PC-3 (cell line): ENCODE measurements at regions not wholly inside any gene's neighbourhood (a gene's known extent, or its start where the extent isn't known, plus 50 kb on each side); places are given as distances from the start of the nearest gene placed in this dataset.

Source experiments
- CTCF ChIP-seq: fragments of 300-600 bp; sonication (generic); conservative IDR thresholded peaks from 2 replicates; pipeline ENCODE4 v1.5.1; 2017; ENCODE audit warnings: antibody characterized with exemption, low read depth, mild to moderate bottlenecking, low read length
- EZH2 ChIP-seq: fragments of 300-600 bp; sonication (generic); IDR thresholded peaks from one replicate; pipeline ENCODE4 v1.6.1; 2017; ENCODE audit warnings: antibody characterized with exemption, mild to moderate bottlenecking, low read length; ENCODE audit not compliant: unreplicated experiment
- EZH2phosphoT487 ChIP-seq: fragments of 300-600 bp; sonication (generic); IDR thresholded peaks from 2 replicates; pipeline ENCODE4 v1.6.1; 2018; ENCODE audit warnings: mild to moderate bottlenecking, antibody characterized with exemption, low read length, borderline replicate concordance

- TF ChIP-seq CTCF (no peak), EZH2 (no peak), EZH2phosphoT487 (no peak)
Observed at GRCh38 chr5:124617787-124618186, 128.7 kb downstream of the ZNF608 start.
